PFSK-1 (cell line): ENCODE measurements at regions not wholly inside any gene's neighbourhood (a gene's known extent, or its start where the extent isn't known, plus 50 kb on each side); places are given as distances from the start of the nearest gene placed in this dataset.

Source experiments
- FOXP2 ChIP-seq: optimal IDR thresholded peaks from 2 replicates; pipeline ENCODE3; 2011; ENCODE audit warnings: borderline replicate concordance, control low read depth, inconsistent platforms; ENCODE audit not compliant: insufficient read depth; ENCODE audit errors: extremely low read length, extremely low read depth
- POLR2AphosphoS5 ChIP-seq: IDR thresholded peaks from 2 replicates; pipeline ENCODE4 v1.6.1; 2012; ENCODE audit warnings: low read depth, mild to moderate bottlenecking, control low read depth, low read length, moderate library complexity
- REST ChIP-seq, 2 experiments: IDR thresholded peaks; 2 replicates each; pipeline versions ENCODE4 v1.6.1 to v1.8.0; 2011 to 2012; ENCODE audit warnings: low read depth in 2 of 2, low read length in 2 of 2, control low read depth in 1 of 2, inconsistent platforms in 1 of 2, mild to moderate bottlenecking in 1 of 2, moderate library complexity in 1 of 2; ENCODE audit not compliant: insufficient read depth in 1 of 2
- SIN3A ChIP-seq: IDR thresholded peaks from 2 replicates; pipeline ENCODE4 v1.6.1; 2012; ENCODE audit warnings: mild to moderate bottlenecking, low read length, moderate library complexity, borderline replicate concordance; ENCODE audit not compliant: insufficient read depth
- TAF1 ChIP-seq: IDR thresholded peaks from 2 replicates; pipeline ENCODE4 v1.6.1; 2012; ENCODE audit warnings: low read length, control low read depth, borderline replicate concordance; ENCODE audit not compliant: insufficient read depth

GRCh38 chr3:159795681-159796175 lies 192.9 kb upstream of the IL12A start:
- TF ChIP-seq REST (IDR thresholded peaks at IDR 0.05; ENCODE audit: insufficient read depth in 1 of 2, low read depth in 2 of 2, low read length in 2 of 2) (no peak), POLR2AphosphoS5 (no peak), TAF1 (no peak), SIN3A (no peak), FOXP2 (no peak)

- TF ChIP-seq POLR2AphosphoS5 = no peak
- no peak for TF ChIP-seq SIN3A
- no peak for TF ChIP-seq FOXP2
- no peak for TF ChIP-seq TAF1
- TF ChIP-seq REST (IDR thresholded peaks at IDR 0.05; ENCODE audit: insufficient read depth in 1 of 2, low read depth in 2 of 2, low read length in 2 of 2) = no peak
Measured at GRCh38 chr3:159796226-159796625, 192.4 kb upstream of the IL12A start.

- TF ChIP-seq POLR2AphosphoS5 (no peak), FOXP2 (no peak), SIN3A (no peak), REST (IDR thresholded peaks at IDR 0.05; ENCODE audit: insufficient read depth in 1 of 2, low read depth in 2 of 2, low read length in 2 of 2) (no peak), TAF1 (no peak)
Measured at GRCh38 chr3:159796744-159797143, 191.9 kb upstream of the IL12A start.

GRCh38 chr3:159797771-159798170 lies 190.9 kb upstream of the IL12A start:
- TF ChIP-seq SIN3A = no peak
- TF ChIP-seq TAF1 = no peak
- TF ChIP-seq POLR2AphosphoS5 = no peak
- TF ChIP-seq REST (IDR thresholded peaks at IDR 0.05; ENCODE audit: insufficient read depth in 1 of 2, low read depth in 2 of 2, low read length in 2 of 2) = no peak
- TF ChIP-seq FOXP2 = no peak

GRCh38 chr3:159798951-159799350 lies 189.7 kb upstream of the IL12A start:
- TF ChIP-seq REST (IDR thresholded peaks at IDR 0.05; ENCODE audit: insufficient read depth in 1 of 2, low read depth in 2 of 2, low read length in 2 of 2) (no peak), SIN3A (no peak), POLR2AphosphoS5 (no peak), TAF1 (no peak), FOXP2 (no peak)
